ENCODE measurements at regions not wholly inside any gene's neighbourhood (a gene's known extent, or its start where the extent isn't known, plus 50 kb on each side); places are given as distances from the start of the nearest gene placed in this dataset.

GRCh38 chr4:187184508-187184907 lies 460.9 kb upstream of the FAT1 start:
- no peak overlapping the region for H3K9ac ChIP-seq (ENCODE audit: insufficient read length, low read depth)
- H3K27me3 ChIP-seq (ENCODE audit: insufficient read depth, insufficient read length), result no peaks in the 10 kb centered on the region
- no peak overlapping the region for H3K4me3 ChIP-seq (ENCODE audit: insufficient read length, low read depth)
- H3K4me1 ChIP-seq (ENCODE audit: insufficient read depth, insufficient read length), result no peaks in the 10 kb centered on the region
- TF ChIP-seq SUZ12 (IDR thresholded peaks at IDR 0.05; ENCODE audit: extremely low read depth, insufficient read depth, insufficient read length) (no peak), ZNF274 (IDR thresholded peaks at IDR 0.05; ENCODE audit: low read depth, low read length) (no peak), YY1 (IDR thresholded peaks at IDR 0.05; ENCODE audit: insufficient read depth, insufficient read length) (no peak)
- no peak for DNase-seq (ENCODE audit: low read depth, low spot score)
- no peaks in the 10 kb centered on the region for H3K36me3 ChIP-seq (ENCODE audit: insufficient read depth, insufficient read length, low read length)
- H3K9me3 ChIP-seq (ENCODE audit: insufficient read depth, low read length), result no peaks in the 10 kb centered on the region

GRCh38 chr4:187188118-187188517 lies 464.5 kb upstream of the FAT1 start:
- H3K4me1 ChIP-seq (ENCODE audit: insufficient read depth, insufficient read length), result no peaks in the 10 kb centered on the region
- no peak for TF ChIP-seq SUZ12 (IDR thresholded peaks at IDR 0.05; ENCODE audit: extremely low read depth, insufficient read depth, insufficient read length)
- no peak for TF ChIP-seq ZNF274 (IDR thresholded peaks at IDR 0.05; ENCODE audit: low read depth, low read length)
- no peak for TF ChIP-seq YY1 (IDR thresholded peaks at IDR 0.05; ENCODE audit: insufficient read depth, insufficient read length)

GRCh38 chr4:187188741-187189140 lies 465.1 kb upstream of the FAT1 start:
- Histone ChIP-seq H3K9ac (ENCODE audit: insufficient read length, low read depth) (no peak overlapping the region), H3K4me3 (ENCODE audit: insufficient read length, low read depth) (no peak overlapping the region), H3K9me3 (ENCODE audit: insufficient read depth, low read length) (no peaks in the 10 kb centered on the region), H3K36me3 (ENCODE audit: insufficient read depth, insufficient read length, low read length) (no peaks in the 10 kb centered on the region), H3K27me3 (ENCODE audit: insufficient read depth, insufficient read length) (no peaks in the 10 kb centered on the region), H3K4me1 (ENCODE audit: insufficient read depth, insufficient read length) (no peaks in the 10 kb centered on the region)
- TF ChIP-seq SUZ12 (IDR thresholded peaks at IDR 0.05; ENCODE audit: extremely low read depth, insufficient read depth, insufficient read length) (no peak), YY1 (IDR thresholded peaks at IDR 0.05; ENCODE audit: insufficient read depth, insufficient read length) (no peak), ZNF274 (IDR thresholded peaks at IDR 0.05; ENCODE audit: low read depth, low read length) (no peak)
- DNase-seq (ENCODE audit: low read depth, low spot score), result no peak

More at GRCh38 chr4:187188118-187188517, 464.5 kb upstream of the FAT1 start:
- no peaks in the 10 kb centered on the region for H3K36me3 ChIP-seq (ENCODE audit: insufficient read depth, insufficient read length, low read length)
- H3K4me3 ChIP-seq (ENCODE audit: insufficient read length, low read depth), result no peak overlapping the region
- no peak overlapping the region for H3K9ac ChIP-seq (ENCODE audit: insufficient read length, low read depth)
- no peaks in the 10 kb centered on the region for H3K27me3 ChIP-seq (ENCODE audit: insufficient read depth, insufficient read length)
- H3K9me3 ChIP-seq (ENCODE audit: insufficient read depth, low read length), result no peaks in the 10 kb centered on the region
- DNase-seq (ENCODE audit: low read depth, low spot score), result no peak

- TF ChIP-seq SUZ12 (IDR thresholded peaks at IDR 0.05; ENCODE audit: extremely low read depth, insufficient read depth, insufficient read length) (no peak), ZNF274 (IDR thresholded peaks at IDR 0.05; ENCODE audit: low read depth, low read length) (no peak), YY1 (IDR thresholded peaks at IDR 0.05; ENCODE audit: insufficient read depth, insufficient read length) (no peak)
- H3K4me3 ChIP-seq (ENCODE audit: insufficient read length, low read depth), result no peak overlapping the region
- no peak for DNase-seq (ENCODE audit: low read depth, low spot score)
- no peaks in the 10 kb centered on the region for H3K27me3 ChIP-seq (ENCODE audit: insufficient read depth, insufficient read length)
- H3K9ac ChIP-seq (ENCODE audit: insufficient read length, low read depth), result no peak overlapping the region
- no peaks in the 10 kb centered on the region for H3K4me1 ChIP-seq (ENCODE audit: insufficient read depth, insufficient read length)
- no peaks in the 10 kb centered on the region for H3K9me3 ChIP-seq (ENCODE audit: insufficient read depth, low read length)
- H3K36me3 ChIP-seq (ENCODE audit: insufficient read depth, insufficient read length, low read length), result no peaks in the 10 kb centered on the region
These were observed 466.7 kb upstream of the FAT1 start for GRCh38 chr4:187190390-187190789.

GRCh38 chr4:187191676-187192075 lies 468.0 kb upstream of the FAT1 start:
- no peak for DNase-seq (ENCODE audit: low read depth, low spot score)
- H3K36me3 ChIP-seq (ENCODE audit: insufficient read depth, insufficient read length, low read length), result no peaks in the 10 kb centered on the region
- no peak overlapping the region for H3K9ac ChIP-seq (ENCODE audit: insufficient read length, low read depth)
- no peak for TF ChIP-seq ZNF274 (IDR thresholded peaks at IDR 0.05; ENCODE audit: low read depth, low read length)
- TF ChIP-seq SUZ12 (IDR thresholded peaks at IDR 0.05; ENCODE audit: extremely low read depth, insufficient read depth, insufficient read length), result no peak
- no peak for TF ChIP-seq YY1 (IDR thresholded peaks at IDR 0.05; ENCODE audit: insufficient read depth, insufficient read length)
- H3K27me3 ChIP-seq (ENCODE audit: insufficient read depth, insufficient read length), result no peaks in the 10 kb centered on the region
- no peaks in the 10 kb centered on the region for H3K4me1 ChIP-seq (ENCODE audit: insufficient read depth, insufficient read length)
- no peaks in the 10 kb centered on the region for H3K9me3 ChIP-seq (ENCODE audit: insufficient read depth, low read length)
- H3K4me3 ChIP-seq (ENCODE audit: insufficient read length, low read depth), result no peak overlapping the region

- H3K36me3 ChIP-seq (ENCODE audit: insufficient read depth, insufficient read length, low read length), result no peaks in the 10 kb centered on the region
- no peaks in the 10 kb centered on the region for H3K27me3 ChIP-seq (ENCODE audit: insufficient read depth, insufficient read length)
- H3K9me3 ChIP-seq (ENCODE audit: insufficient read depth, low read length), result no peaks in the 10 kb centered on the region
- TF ChIP-seq SUZ12 (IDR thresholded peaks at IDR 0.05; ENCODE audit: extremely low read depth, insufficient read depth, insufficient read length) (no peak), ZNF274 (IDR thresholded peaks at IDR 0.05; ENCODE audit: low read depth, low read length) (no peak), YY1 (IDR thresholded peaks at IDR 0.05; ENCODE audit: insufficient read depth, insufficient read length) (no peak)
- H3K4me3 ChIP-seq (ENCODE audit: insufficient read length, low read depth), result no peak overlapping the region
- H3K9ac ChIP-seq (ENCODE audit: insufficient read length, low read depth), result no peak overlapping the region
- H3K4me1 ChIP-seq (ENCODE audit: insufficient read depth, insufficient read length), result no peaks in the 10 kb centered on the region
- no peak for DNase-seq (ENCODE audit: low read depth, low spot score)
These were observed 468.6 kb upstream of the FAT1 start for GRCh38 chr4:187192266-187192665.

- H3K9ac ChIP-seq (ENCODE audit: insufficient read length, low read depth), result no peak overlapping the region
- no peaks in the 10 kb centered on the region for H3K36me3 ChIP-seq (ENCODE audit: insufficient read depth, insufficient read length, low read length)
- H3K9me3 ChIP-seq (ENCODE audit: insufficient read depth, low read length), result no peaks in the 10 kb centered on the region
- DNase-seq (ENCODE audit: low read depth, low spot score), result no peak
- no peak for TF ChIP-seq YY1 (IDR thresholded peaks at IDR 0.05; ENCODE audit: insufficient read depth, insufficient read length)
- no peak for TF ChIP-seq SUZ12 (IDR thresholded peaks at IDR 0.05; ENCODE audit: extremely low read depth, insufficient read depth, insufficient read length)
- no peak for TF ChIP-seq ZNF274 (IDR thresholded peaks at IDR 0.05; ENCODE audit: low read depth, low read length)
- H3K4me3 ChIP-seq (ENCODE audit: insufficient read length, low read depth), result no peak overlapping the region
- no peaks in the 10 kb centered on the region for H3K27me3 ChIP-seq (ENCODE audit: insufficient read depth, insufficient read length)
- H3K4me1 ChIP-seq (ENCODE audit: insufficient read depth, insufficient read length), result no peaks in the 10 kb centered on the region
These were observed 469.5 kb upstream of the FAT1 start for GRCh38 chr4:187193141-187193540.

Data from NT2/D1 (cell line).